GM19023 (cell line): ENCODE measurements at regions not wholly inside any gene's neighbourhood (a gene's known extent, or its start where the extent isn't known, plus 50 kb on each side); places are given as distances from the start of the nearest gene placed in this dataset.

Source experiments
- ATAC-seq: cut with Tn5 transposase; IDR thresholded peaks from one replicate; pipeline ENCODE4 v1.9.1; 2021; ENCODE audit warnings: mild to moderate bottlenecking, moderate library complexity; ENCODE audit not compliant: unreplicated experiment

- ATAC-seq = no peak
Observed at GRCh38 chr4:114349543-114350175, 248.9 kb upstream of the UGT8 start.

- no peak for ATAC-seq
Observed at GRCh38 chr4:114358901-114359300, 239.7 kb upstream of the UGT8 start.

DNA sequence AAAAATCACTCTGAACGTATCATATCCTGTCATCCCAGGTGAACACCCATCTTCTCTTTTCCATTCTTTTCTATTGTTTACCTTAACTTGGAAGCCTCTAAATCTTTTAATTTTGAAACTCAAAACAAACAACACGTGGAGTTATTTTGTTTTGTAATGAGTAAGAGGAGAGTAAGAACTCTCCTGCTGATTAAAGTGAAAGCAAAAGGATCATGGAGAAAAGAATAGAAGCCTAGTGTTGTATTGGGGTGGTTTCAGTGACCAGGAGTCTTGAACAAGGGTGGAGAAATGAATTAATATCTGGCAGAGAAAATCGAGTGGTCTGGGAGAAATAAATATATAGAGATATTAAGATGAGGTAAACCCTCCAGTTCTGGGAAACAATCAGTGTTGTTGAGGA is 237.4 kb upstream of the UGT8 start:
- no peak for ATAC-seq

GRCh38 chr4:114364857-114365256 is 233.8 kb upstream of the UGT8 start:
- ATAC-seq = no peak

DNA sequence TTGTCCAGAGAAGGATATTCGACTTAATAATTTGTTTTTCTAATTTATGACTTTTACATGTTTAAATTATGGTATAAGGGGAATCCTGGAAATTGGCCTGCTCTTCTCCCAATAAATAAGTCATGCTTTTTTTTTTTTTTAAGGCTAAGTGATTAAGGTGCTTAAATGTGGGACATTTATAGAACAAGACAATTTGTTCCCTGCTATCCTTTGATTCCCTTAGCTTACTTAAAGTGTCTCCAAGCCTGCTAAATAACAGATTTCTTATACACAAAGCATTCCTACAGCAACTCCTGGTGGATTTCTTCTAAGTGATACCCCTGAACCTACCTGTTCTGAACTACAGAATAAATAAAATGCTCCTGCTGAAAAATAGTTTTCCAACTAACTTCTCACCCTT is 233.0 kb upstream of the UGT8 start:
- ATAC-seq = no peak

- no peak for ATAC-seq
Observed at GRCh38 chr4:114366368-114366767, 232.2 kb upstream of the UGT8 start.

DNA sequence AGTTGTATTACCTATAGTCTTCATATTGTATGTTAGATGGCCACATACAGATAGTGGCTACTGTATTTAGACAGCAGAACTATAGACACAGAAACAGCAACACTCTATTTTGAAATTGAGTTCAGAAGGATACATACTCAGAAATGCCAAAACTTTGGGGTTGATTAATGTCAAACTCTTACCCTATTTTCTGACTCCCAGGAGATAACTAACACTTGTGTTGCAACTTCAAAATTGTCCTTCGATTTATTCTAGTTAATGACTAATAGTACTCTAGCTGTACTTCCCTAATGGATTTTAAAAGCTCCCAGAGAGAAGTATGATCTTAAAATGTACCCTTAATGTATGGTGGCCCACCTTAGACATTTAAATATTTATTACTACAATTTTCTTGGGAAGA is 229.9 kb upstream of the UGT8 start:
- no peak for ATAC-seq

DNA sequence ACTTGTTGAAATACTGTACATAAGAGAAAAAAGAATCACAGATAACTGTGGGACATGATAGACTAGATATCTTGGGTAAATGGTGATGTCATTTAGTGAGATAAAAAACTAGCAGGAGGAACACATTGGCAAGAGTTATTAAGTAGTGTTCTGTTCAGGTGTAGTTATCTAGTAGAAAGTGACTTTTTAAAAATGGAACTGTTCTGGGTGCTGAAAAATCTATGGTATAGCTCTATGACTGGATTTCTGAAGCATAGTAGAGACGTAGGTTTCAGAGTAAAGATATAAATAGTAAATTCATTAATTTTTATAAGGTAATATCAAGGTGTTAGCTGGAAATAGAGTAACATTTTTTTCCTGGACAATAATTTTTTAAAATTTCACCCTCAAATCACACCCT is 225.1 kb upstream of the UGT8 start:
- no peak for ATAC-seq

- ATAC-seq = no peak
Observed at GRCh38 chr4:114378305-114378903, 220.2 kb upstream of the UGT8 start.

- no peak for ATAC-seq
Observed at GRCh38 chr4:114383067-114383466, 215.5 kb upstream of the UGT8 start.

DNA sequence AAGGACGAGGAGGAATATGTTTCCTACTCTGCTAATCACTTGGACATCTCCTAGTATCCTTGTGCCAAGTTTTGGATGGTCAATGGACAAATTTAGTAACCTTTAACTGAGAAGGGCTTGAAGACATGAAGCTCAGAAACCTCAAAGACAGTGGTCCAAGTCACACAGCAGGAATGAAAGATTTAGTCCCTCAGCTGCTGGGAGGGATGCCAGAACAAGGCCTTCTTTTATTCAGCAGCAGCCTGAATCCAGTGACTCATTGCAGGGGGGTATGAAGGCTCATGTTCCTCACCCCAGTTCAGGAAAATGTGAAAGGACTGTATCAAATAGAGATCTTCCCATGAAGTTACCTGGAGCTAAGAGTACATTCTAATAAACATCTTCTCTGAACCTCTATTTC is 214.9 kb upstream of the UGT8 start:
- no peak for ATAC-seq

- no peak for ATAC-seq
Observed at GRCh38 chr4:114384629-114385028, 214.0 kb upstream of the UGT8 start.

DNA sequence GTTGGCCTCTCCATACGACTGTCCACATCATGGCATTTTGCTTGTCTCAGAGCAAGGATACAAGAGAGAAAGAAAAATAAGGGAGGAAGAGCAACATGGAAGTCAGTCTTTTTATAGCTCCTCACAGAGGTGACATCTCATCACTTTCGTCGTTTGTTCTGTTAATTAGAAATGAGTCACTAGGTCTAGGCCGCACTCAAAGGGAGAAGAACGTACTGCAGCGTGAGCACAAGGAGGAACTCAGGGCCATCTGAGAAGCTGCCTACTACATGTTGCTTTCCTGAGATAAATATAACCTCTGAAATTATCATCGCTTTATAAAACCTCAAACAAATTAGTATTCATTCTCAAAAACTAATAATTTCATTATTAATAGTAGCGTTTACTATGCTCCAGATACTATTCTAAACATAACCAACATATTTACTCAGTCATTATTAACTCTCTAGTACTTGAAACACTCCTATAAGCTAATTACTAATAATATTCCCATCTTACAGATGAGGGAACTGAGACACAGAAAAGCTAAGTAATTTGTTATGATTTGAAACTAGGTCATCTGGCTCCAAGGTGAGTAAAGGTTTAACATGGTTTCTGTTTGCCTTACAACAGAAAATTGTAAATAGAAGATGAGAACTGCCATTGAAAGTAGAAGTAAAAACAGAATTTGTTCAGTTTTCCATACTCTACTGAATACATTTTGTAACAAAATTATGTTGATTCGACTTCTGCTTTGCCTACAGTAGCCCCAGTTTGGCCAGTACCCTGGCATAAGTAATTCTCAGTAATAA is 213.2 kb upstream of the UGT8 start:
- no peak for ATAC-seq

DNA sequence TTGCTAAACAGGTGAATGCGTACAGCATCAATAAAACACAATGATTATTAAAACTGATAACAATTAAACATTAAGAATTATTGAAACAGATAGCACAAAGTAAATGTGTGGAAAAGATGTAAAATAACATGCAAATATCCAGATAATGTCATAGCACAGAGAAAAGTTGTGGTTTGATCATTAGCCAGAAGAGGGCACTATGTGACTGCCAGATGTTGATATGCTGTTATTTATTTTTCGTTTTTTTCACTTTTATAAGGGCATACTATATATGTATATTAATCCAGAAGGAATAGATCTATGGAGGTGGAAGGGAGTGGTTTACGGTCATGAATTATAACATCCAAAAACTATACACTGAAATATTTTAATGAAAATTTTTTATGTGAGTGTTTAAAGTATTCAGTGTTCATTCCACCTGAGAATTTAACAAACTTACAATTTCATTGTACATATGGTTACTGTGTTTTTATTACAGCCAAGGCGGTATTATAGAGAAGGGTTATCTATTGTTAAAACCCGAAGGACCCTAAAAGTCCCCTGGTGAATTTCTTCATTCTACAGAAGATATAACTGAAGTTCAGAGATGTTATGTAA is 211.9 kb upstream of the UGT8 start:
- no peak for ATAC-seq

- ATAC-seq = no peak
Observed at GRCh38 chr4:114389070-114389685, 209.4 kb upstream of the UGT8 start.

DNA sequence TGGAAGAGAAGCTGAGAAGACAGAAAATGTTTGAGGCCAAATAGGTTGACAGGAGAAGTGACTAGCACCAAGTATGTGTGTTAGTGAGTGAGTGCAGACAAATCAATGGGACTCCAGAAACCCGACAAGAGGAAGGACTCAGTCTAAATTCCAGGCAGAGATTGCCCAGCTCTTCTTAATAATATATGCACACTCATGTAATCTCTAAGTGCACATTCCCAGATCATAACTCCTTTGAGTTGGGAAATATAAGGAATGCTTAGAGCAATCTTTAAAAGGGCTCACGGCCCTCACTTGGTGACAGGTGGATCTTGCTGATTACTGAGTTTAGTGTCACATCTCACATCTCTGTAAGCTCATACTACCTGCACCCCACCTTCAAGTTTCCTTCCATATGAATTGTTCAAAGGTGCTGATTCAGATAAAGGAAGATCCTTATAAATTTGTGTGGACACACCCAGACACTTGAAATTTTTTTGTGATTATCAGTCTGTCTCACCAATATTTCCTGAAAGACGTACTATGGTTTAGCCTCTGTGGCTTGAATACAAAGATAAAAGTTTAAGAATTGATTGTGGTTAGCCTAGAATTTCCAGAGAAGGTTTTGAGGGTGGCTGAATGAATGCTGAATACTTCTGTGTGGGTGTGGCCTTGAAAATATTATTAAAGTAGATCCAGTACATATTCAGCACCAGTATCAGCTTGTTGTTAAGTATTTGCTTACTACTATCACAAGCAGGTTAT is 205.1 kb upstream of the UGT8 start:
- no peak for ATAC-seq

DNA sequence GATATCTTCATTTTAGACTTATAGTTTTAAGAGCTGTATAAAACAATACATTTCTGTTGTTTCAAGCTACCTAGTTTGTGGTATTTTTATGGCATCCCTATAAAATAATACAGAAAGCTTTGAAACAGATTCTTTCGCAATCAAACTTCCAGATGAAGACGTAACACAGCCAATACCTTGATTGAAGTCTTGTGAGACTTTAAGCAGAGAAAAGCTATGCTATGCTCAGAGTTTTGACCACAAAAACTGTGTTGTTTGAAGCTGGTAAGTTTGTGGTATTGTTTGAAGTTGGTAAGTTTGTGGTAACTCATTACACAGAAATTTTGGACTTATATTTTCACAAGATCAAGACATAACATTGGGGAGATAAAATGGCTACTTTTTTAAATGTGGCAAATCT is 201.8 kb upstream of the UGT8 start:
- no peak for ATAC-seq

- no peak for ATAC-seq
Observed at GRCh38 chr4:114398410-114398809, 200.2 kb upstream of the UGT8 start.

DNA sequence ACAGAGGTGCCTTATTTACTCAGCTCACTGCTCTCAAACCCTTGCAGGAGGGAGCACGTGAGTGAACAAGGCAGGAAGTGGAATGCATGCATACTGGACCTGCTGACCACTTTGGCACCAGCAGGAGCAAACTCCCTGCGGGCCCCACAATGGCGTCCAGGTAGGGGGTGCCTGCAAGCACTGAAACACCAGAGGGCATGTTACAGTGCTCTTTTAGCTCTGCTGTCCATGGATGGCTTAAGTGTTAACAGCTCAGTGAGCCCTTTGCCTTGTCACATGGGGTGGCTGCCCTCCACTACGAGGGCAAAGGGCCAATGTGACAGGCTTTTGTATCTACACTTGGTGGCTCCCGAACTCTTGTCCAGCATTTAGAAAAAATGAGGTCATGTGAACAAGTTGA is 199.5 kb upstream of the UGT8 start:
- ATAC-seq = no peak

- no peak for ATAC-seq
Observed at GRCh38 chr4:114400531-114400930, 198.1 kb upstream of the UGT8 start.

DNA sequence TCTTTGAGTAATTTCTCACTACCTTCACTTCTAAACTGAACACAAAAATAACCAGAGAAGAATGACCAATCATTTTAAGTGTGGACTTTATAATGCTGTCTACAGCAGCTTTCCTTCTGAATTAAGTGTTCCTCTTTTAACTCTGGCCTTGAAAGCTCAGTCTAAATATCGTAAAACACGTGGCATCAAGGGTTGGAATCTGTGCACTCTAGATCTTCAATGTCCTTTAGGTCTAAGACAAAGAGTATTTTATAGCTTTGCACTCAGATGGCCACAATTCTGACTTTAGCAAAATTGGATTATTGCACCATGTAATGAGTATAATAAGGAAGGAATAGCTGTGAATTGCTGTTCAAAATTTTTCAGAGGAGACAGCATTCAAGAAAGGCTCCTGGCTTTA is 197.1 kb upstream of the UGT8 start:
- no peak for ATAC-seq
